Testis (tissue), 2 donors: ENCODE measurements at regions not wholly inside any gene's neighbourhood (a gene's known extent, or its start where the extent isn't known, plus 50 kb on each side); places are given as distances from the start of the nearest gene placed in this dataset.

ENCODE experiments used
- POLR2A ChIP-seq: fragments of 450-650 bp; IDR thresholded peaks from one replicate; pipeline ENCODE4 v1.6.1; 2017; ENCODE audit warnings: antibody characterized with exemption, mild to moderate bottlenecking, moderate library complexity
- TF ChIP-seq, protein P1 (sequence below), 3 experiments: fragments of 450-650 bp in 2 of 3; fragments of 200-600 bp in 1 of 3; sonication (generic) in 1 of 3; IDR thresholded peaks; one replicate each; pipeline ENCODE4 v1.5.1; 2016 to 2019; ENCODE audit warnings: antibody characterized with exemption in 3 of 3, mild to moderate bottlenecking in 2 of 3, moderate library complexity in 1 of 3

GRCh38 chr10:23884670-23885069 lies 324.3 kb upstream of the KIAA1217 start:
- TF ChIP-seq, protein P1, sequence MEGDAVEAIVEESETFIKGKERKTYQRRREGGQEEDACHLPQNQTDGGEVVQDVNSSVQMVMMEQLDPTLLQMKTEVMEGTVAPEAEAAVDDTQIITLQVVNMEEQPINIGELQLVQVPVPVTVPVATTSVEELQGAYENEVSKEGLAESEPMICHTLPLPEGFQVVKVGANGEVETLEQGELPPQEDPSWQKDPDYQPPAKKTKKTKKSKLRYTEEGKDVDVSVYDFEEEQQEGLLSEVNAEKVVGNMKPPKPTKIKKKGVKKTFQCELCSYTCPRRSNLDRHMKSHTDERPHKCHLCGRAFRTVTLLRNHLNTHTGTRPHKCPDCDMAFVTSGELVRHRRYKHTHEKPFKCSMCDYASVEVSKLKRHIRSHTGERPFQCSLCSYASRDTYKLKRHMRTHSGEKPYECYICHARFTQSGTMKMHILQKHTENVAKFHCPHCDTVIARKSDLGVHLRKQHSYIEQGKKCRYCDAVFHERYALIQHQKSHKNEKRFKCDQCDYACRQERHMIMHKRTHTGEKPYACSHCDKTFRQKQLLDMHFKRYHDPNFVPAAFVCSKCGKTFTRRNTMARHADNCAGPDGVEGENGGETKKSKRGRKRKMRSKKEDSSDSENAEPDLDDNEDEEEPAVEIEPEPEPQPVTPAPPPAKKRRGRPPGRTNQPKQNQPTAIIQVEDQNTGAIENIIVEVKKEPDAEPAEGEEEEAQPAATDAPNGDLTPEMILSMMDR (IDR thresholded peaks at IDR 0.05) = no peak
- TF ChIP-seq POLR2A = no peak
